Stimulated activated CD4-positive, alpha-beta T cell treated with anti-CD3 and anti-CD28 coated beads, Interleukin-15, amount 100 ng/mL, for 24 hours (primary cell): ENCODE measurements at regions not wholly inside any gene's neighbourhood (a gene's known extent, or its start where the extent isn't known, plus 50 kb on each side); places are given as distances from the start of the nearest gene placed in this dataset.
"Not testable (repeated sequence)": the region's sequence is repeated elsewhere in the genome, so short reads cannot be mapped to it uniquely, and the experiment has no call there.

Experiments used
- DNase-seq: peaks from one replicate; pipeline ENCODE4 v3.0.0-alpha.2; 2020

- not testable (repeated sequence) for DNase-seq
Measured at GRCh38 chr4:43672265-43672885, 776.2 kb downstream of the KCTD8 start.

GRCh38 chr4:43680421-43680820 is 768.2 kb downstream of the KCTD8 start:
- DNase-seq: no peak

- DNase-seq: no peak
Measured at GRCh38 chr4:43682551-43682950, 766.1 kb downstream of the KCTD8 start.

GRCh38 chr4:43690116-43690515 is 758.5 kb downstream of the KCTD8 start:
- no peak for DNase-seq

GRCh38 chr4:43693876-43694275 is 754.7 kb downstream of the KCTD8 start:
- no peak for DNase-seq

GRCh38 chr4:43709443-43709842 is 739.2 kb downstream of the KCTD8 start:
- no peak for DNase-seq

GRCh38 chr4:43716721-43717395 is 731.8 kb downstream of the KCTD8 start:
- no peak for DNase-seq

GRCh38 chr4:43718369-43718768 is 730.2 kb downstream of the KCTD8 start:
- no peak for DNase-seq

GRCh38 chr4:43732829-43733426 is 715.7 kb downstream of the KCTD8 start:
- no peak for DNase-seq

- no peak for DNase-seq
Measured at GRCh38 chr4:43742083-43742482, 706.5 kb downstream of the KCTD8 start.

- no peak for DNase-seq
Measured at GRCh38 chr4:43754566-43754965, 694.0 kb downstream of the KCTD8 start.

- DNase-seq: no peak
Measured at GRCh38 chr4:43757147-43757546, 691.5 kb downstream of the KCTD8 start.

- no peak for DNase-seq
Measured at GRCh38 chr4:43758836-43759235, 689.8 kb downstream of the KCTD8 start.

GRCh38 chr4:43763029-43763610 is 685.5 kb downstream of the KCTD8 start:
- no peak for DNase-seq

GRCh38 chr4:43765514-43765913 is 683.1 kb downstream of the KCTD8 start:
- no peak for DNase-seq

- DNase-seq: no peak
Measured at GRCh38 chr4:43766648-43767047, 682.0 kb downstream of the KCTD8 start.

GRCh38 chr4:43776371-43776770 is 672.2 kb downstream of the KCTD8 start:
- no peak for DNase-seq

- no peak for DNase-seq
Measured at GRCh38 chr4:43778187-43778915, 670.3 kb downstream of the KCTD8 start.

- DNase-seq: no peak
Measured at GRCh38 chr4:43781125-43781524, 667.5 kb downstream of the KCTD8 start.

- no peak for DNase-seq
Measured at GRCh38 chr4:43782391-43782790, 666.2 kb downstream of the KCTD8 start.

- no peak for DNase-seq
Measured at GRCh38 chr4:43816116-43816515, 632.5 kb downstream of the KCTD8 start.

GRCh38 chr4:43822621-43823020 is 626.0 kb downstream of the KCTD8 start:
- no peak for DNase-seq

- DNase-seq: no peak
Measured at GRCh38 chr4:43835869-43836268, 612.7 kb downstream of the KCTD8 start.
